Activated naive CD4-positive, alpha-beta T cell (primary cell): ENCODE measurements at regions not wholly inside any gene's neighbourhood (a gene's known extent, or its start where the extent isn't known, plus 50 kb on each side); places are given as distances from the start of the nearest gene placed in this dataset.
A peak's percentile ranks its signal among the peaks of the same experiment; 100 is the strongest.

Experiments
- DNase-seq, 4 experiments: peaks; one replicate each; lab custom pipeline; 2025; lab: John Stamatoyannopoulos, UW

- no peak for DNase-seq
These were observed 185.0 kb upstream of the TOPAZ1 start for GRCh38 chr3:44056446-44057240.

- peak in 2 of 4 experiments; percentile 20 to 54 for DNase-seq
These were observed 183.4 kb upstream of the TOPAZ1 start for GRCh38 chr3:44058022-44058867.

- no peak for DNase-seq
These were observed 182.8 kb upstream of the TOPAZ1 start for GRCh38 chr3:44058868-44059203.

GRCh38 chr3:44060164-44060563 lies 181.5 kb upstream of the TOPAZ1 start:
- peak in 1 of 4 experiments; percentile 3 for DNase-seq

GRCh38 chr3:44061268-44061667 lies 180.4 kb upstream of the TOPAZ1 start:
- no peak for DNase-seq

- DNase-seq = no peak
These were observed 179.7 kb upstream of the TOPAZ1 start for GRCh38 chr3:44061961-44062360.

- no peak for DNase-seq
These were observed 176.2 kb upstream of the TOPAZ1 start for GRCh38 chr3:44065311-44066094.

- no peak for DNase-seq
These were observed 174.9 kb upstream of the TOPAZ1 start for GRCh38 chr3:44066806-44067205.

- DNase-seq = no peak
These were observed 174.3 kb upstream of the TOPAZ1 start for GRCh38 chr3:44067431-44067830.

- no peak for DNase-seq
These were observed 172.9 kb upstream of the TOPAZ1 start for GRCh38 chr3:44068753-44069152.

GRCh38 chr3:44069276-44069675 lies 172.4 kb upstream of the TOPAZ1 start:
- DNase-seq = no peak

GRCh38 chr3:44070841-44071546 lies 170.7 kb upstream of the TOPAZ1 start:
- DNase-seq = no peak

GRCh38 chr3:44072601-44073540 lies 168.8 kb upstream of the TOPAZ1 start:
- no peak for DNase-seq

GRCh38 chr3:44074181-44074580 lies 167.5 kb upstream of the TOPAZ1 start:
- no peak for DNase-seq

GRCh38 chr3:44076221-44076829 lies 165.4 kb upstream of the TOPAZ1 start:
- no peak for DNase-seq

GRCh38 chr3:44077267-44077666 lies 164.4 kb upstream of the TOPAZ1 start:
- DNase-seq = no peak

- DNase-seq = no peak
These were observed 162.8 kb upstream of the TOPAZ1 start for GRCh38 chr3:44078863-44079262.

- DNase-seq = no peak
These were observed 161.8 kb upstream of the TOPAZ1 start for GRCh38 chr3:44079916-44080315.

GRCh38 chr3:44080474-44081072 lies 161.1 kb upstream of the TOPAZ1 start:
- DNase-seq = no peak

- DNase-seq = no peak
These were observed 151.7 kb upstream of the TOPAZ1 start for GRCh38 chr3:44090036-44090435.
